NCI-H526 (cell line): ENCODE measurements at regions not wholly inside any gene's neighbourhood (a gene's known extent, or its start where the extent isn't known, plus 50 kb on each side); places are given as distances from the start of the nearest gene placed in this dataset.
A peak's percentile ranks its signal among the peaks of the same experiment; 100 is the strongest.

Experiments used
- DNase-seq, 2 experiments: peaks; one replicate each; lab custom pipeline; 2025; lab: John Stamatoyannopoulos, UW

DNA sequence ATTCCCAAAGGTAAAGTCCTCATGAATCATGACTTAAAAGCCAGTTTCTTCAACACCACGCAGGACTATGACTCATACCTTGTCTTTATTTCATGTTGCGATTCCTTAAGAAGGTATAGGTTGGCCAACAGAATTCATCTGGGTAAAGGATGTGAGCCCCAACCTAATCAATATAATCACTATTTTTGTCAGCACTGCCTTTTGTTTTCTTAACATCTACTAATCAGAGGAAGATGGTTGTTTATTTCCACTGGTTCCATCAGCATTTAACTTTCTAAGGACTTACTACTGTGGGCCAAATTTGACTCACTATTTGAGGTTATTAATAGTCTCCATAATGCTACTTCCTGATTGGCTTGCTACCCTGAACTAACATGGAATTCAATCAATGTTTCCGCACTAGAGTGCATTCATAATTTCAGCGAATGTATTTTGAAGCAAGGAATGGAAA lies 78.6 kb downstream of the SCG2 start:
- DNase-seq: no peak

DNA sequence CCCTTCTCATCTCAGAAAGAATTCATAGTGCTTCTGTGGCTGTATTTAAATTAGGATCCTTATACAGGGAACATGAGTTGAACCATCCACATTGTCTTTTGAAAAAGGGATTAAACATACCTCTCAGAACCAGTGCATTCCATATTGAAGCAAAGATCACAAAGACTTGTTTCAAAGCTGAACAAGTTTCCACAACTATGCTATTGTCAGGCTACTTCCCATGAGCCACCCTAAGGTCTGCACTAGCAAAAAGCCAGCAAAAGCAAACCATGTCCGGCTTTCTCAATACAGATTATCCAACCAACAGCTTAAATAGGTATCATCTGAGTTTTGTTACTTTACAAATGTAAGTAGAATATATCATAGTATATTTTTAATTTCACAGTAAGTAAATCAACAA lies 78.1 kb downstream of the SCG2 start:
- no peak for DNase-seq

- DNase-seq: no peak
These were observed 76.1 kb downstream of the SCG2 start for GRCh38 chr2:223526106-223526505.

- no peak for DNase-seq
These were observed 74.1 kb downstream of the SCG2 start for GRCh38 chr2:223528036-223528435.

DNA sequence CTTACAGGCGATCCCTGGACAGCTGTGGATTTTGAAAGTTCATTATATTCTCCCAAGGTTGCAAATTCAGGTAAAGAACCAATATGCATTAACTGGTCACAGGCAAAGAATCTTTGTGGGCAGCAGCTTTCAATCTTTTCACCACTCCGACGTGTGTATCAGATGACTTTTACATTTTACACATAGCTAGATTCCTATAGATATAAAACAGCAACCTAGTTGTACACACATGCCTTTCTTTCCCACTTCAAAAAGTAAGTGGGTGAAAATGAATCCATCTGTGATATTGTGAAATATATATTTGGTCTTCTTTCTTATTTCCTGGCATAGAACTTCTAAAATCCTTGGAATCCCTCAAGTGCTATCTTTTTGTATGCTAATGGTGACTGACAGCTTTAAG lies 72.5 kb downstream of the SCG2 start:
- no peak for DNase-seq

DNA sequence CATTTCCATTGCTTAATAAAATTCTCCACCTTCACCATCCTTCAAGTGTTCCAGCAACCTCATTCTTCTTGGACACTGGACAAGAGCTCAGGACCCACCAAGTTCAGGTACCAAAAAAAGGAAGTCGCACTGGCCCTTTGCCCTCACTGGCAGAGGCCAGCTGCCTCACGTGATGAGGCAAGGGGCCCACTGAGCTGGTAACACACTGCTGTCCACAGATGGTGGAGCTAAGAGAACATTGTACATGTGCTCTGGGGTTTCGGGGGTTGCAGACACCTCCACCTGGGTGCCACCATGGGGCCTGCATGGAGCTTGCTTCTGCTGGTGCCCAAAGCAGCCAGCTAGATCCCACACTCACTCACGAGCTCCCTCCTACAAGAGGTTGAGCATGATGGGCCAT lies 71.3 kb downstream of the SCG2 start:
- DNase-seq: no peak

- no peak for DNase-seq
These were observed 70.0 kb downstream of the SCG2 start for GRCh38 chr2:223532161-223532560.

- no peak for DNase-seq
These were observed 69.4 kb downstream of the SCG2 start for GRCh38 chr2:223532712-223533111.

- no peak for DNase-seq
These were observed 65.6 kb downstream of the SCG2 start for GRCh38 chr2:223536546-223536945.

DNA sequence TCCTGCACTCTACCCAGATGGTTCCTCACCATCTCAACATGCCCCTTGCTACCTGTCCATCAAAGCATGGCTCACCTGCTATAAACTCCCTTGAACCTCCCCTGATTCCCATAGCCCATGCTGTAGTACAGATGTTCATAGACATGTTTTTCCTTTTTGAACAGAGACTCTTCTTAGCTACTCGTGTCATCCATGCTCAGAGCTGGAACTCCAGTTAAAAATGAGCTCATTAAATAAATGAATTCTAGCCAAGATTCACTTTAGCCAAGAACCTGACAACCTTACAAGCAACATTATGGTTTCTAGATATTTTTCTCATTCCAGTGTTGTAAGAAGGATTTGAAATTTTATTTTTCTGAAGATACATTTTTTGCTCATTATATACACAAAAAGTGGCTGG lies 65.0 kb downstream of the SCG2 start:
- no peak for DNase-seq

DNA sequence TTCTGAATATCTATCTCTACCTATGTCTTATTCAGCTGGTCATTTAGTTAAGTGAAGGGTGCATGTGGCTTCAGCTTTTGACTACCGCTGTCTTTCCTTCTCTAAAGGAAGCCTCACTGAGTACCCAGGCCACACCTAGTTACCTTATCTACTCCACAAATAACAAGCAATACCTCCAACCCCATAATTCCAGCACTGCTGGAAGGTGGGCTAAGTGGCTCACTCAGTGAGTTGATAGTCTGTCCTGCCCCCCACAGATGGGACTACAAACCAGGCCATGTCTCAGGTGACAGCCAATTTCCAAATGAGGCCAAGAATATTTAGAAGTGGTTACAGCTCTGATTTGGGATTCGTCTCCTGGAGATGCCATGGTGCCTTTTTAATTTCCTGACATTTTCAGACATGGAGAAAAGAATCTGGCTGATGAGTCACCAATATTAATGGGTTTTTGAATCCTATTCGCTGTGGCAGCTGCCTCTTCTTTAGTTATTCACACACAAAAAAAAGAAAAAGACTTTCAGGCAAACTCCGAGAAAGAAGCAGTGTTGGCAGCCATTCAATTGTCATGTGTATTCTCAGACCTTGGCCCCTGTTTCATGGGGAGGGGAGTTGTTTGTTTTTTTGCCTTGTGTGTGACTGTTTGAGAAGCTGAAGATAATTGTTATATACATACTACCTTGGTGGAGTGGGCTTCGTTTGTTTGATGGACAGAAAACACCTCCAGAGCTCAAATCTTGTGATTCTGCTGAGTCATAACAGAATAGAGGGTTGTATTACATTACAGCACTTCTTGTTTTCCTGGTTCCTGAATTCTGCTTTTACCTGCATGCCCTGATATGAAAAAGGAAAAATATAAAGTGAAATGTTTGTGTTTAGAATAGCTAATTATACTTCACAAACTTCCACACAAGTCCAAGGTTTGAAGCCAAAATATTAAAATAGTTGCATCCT lies 64.2 kb downstream of the SCG2 start:
- DNase-seq: peak in 1 of 2 experiments; percentile 1

- DNase-seq: peak; percentile 28 to 52
These were observed 63.2 kb downstream of the SCG2 start for GRCh38 chr2:223538920-223539440.

DNA sequence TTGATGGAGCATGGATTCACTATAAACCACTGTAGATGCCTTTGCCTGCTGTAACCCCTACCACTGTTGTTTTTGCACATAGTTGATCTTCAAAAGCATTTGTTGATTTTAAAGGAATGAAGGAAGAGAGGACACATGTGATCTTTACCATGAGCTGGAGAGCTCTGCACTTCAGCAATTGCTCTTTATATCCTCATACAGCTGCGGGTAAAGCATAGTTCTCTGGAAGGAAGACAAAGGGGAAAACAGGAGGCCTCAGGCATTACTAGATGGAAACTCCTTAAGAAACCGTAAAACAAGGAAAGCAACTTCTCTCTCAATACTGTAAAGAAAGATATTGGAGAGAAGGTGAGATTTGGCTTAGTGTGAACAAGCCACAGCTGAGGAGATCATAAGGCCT lies 60.6 kb downstream of the SCG2 start:
- no peak for DNase-seq

DNA sequence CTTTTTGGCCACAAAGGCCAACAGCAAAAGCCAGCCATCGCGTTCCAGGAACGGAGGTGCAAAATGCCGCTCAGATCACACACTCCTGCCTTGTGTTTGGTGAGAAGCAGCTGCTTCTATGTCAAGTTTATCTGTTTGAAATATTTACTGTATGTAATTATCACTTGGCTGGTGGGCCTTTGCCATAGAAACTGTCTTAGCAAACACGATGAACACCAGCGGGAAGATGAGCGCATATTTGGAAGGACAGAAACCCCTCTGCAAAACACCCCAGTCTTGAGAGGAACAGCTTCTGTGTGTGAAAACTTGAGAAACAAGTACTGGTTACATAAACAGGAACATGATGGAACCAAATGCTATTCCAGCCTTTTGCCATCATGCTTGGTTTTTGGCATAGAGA lies 59.7 kb downstream of the SCG2 start:
- no peak for DNase-seq

- no peak for DNase-seq
These were observed 56.8 kb downstream of the SCG2 start for GRCh38 chr2:223545406-223545805.

DNA sequence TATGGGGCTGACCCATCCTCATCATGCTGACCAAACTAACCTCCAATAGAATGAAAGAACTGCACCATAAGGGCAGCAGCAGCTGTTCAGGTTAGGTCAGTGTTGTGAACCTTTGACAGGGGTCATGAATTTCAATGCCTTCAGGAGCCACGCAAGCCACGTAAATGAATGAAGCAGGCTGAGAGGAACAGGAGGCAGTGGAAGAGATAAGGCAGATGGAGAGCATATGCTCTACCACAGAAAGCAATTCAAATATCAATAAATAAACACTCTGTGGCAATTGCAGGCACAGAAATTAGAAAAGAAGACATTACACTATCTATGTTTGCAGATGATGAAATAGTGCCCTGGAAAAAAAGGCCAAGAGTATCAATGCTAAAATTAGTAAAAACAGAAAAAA lies 56.3 kb downstream of the SCG2 start:
- no peak for DNase-seq
